IPS-NIHi7 (cell line): ENCODE measurements at regions not wholly inside any gene's neighbourhood (a gene's known extent, or its start where the extent isn't known, plus 50 kb on each side); places are given as distances from the start of the nearest gene placed in this dataset.

ENCODE experiments used
- DNase-seq: peaks from one replicate; pipeline ENCODE4 v3.0.0; 2012; ENCODE audit warnings: mixed read lengths; ENCODE audit errors: extremely low spot score

DNA sequence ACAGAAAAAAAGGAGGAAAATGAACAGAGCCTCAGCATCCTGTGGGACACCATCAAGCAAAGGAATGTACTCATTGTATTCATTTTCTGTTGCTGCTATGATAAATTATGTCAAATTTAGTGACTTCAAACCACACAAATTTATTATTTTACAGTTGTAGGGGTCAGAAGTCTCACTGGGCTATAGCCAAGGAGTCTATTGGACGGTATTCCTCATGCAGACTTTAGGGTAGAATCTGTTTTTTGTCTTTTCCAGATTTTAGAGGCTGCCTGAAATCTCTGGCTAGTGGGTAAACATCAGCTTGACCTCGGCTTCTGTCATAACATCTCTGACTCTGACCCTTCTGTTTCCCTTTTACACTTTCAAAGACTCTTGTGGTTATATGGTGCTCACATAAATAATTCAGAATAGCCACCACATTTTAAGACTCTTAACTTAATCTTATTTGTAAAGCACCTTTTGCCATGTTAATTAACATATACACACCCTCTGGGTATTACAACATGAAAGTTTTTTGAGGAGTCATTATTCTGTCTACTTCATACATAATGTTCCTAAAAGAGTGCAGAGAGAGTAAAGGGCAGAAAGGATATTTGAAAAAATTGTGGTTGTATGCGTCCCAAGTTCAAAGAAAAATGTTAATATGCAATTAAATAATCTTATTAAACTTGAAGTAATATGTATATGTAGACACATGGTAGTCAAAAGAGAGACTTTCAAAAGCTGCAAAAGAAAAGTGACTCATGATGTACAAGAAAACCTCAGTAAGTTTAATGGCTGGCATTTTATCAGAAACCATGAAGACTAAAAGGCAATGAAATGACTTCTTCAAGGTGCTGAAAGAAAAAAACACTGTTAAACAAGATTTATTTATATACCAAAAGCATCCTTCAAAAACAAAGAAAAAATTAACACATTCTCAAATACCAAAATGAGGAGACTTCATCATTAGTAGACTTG, 70.8 kb upstream of the MEOX2 start:
- DNase-seq: no peak

DNA sequence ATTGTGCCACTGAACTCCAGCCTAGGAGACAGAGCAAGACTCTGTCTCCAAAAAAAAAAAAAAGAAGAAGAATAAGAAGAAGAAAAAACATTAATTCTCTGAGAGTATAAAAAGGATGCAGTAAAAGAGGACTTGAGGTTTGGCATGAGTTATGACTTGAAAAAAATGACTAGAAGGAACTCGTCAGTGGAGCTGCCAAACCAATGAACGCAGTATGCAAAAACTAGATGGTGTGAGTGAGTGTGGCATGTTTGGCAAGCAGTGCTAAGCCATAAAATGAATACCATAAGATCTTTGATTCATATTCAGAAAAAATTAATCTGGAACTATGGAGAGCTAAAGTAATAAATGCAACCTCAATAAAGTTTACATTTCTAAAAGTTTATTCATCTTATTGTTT, 68.6 kb upstream of the MEOX2 start:
- no peak for DNase-seq

DNA sequence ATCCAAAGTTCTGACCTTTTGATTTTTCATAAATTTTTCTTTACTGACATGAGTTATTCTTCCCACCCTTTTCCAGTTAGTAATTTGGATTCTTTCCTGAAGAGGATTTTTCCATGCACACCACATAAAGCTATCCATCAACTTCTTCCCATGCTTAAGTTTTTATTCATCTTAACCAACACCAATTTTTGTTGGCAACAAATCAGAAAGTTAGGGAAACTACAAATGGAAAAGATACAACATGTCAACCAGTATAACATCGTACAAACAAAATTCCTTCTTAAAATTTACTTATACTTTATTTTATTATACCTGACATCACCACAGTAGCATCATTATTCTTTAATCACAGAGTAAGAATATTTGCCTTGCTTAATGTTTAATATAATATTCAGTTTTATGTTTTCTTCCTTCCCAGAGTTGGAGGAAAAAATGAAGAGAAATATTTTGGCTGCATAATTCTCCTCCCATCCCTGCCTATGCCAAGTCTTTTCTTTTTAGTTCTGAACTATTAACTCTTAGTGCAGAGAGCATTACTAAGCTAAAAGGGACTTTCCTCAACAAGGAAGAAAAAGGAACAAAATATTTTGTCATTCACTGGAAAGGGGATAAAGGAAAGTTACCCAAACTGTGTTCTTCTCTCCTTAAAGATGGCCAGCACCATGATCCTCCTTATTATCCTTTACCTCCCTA, 67.5 kb upstream of the MEOX2 start:
- no peak for DNase-seq

DNA sequence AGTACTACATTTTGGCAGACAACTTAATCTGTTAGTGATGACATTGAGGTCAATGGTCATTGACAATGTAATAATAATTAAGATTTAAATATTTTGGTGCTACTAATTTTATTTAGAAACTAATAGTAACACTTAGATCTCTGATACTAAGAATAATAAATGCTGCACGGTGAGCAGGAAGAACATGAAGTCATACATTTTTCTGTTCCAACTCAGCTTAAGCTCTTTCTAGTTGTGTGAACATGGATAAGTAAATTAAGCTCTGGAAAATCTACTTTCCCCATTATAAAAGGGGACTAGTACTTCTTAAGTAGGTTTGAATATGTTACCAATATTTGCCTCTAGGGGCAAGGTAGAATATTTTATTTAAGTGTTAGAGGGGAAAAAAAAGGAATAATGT, 65.9 kb upstream of the MEOX2 start:
- no peak for DNase-seq

DNA sequence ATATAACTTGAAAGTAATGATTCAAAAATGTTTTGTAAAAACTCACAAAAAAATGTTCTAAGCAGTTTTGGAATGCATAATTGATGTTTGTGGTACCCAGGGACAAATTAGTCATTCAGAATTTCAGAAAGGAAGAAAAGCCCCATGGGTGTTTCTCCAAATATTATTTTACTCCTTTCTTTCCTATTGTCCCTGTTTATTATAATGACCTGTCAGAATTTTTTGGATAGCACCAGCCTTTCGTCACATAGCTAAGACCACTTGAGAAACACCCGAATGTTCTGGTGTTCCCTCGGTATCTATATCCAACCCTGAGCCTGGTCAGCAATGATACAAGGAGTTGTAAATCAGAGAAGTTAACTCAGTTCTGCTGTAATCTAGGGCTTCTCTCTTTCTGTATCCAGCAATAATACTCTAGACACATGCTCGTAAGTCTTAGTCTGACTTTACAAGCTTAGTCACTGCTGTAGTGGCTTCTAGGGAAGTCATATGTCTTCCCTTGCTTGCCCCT, 64.8 kb upstream of the MEOX2 start:
- no peak for DNase-seq

DNA sequence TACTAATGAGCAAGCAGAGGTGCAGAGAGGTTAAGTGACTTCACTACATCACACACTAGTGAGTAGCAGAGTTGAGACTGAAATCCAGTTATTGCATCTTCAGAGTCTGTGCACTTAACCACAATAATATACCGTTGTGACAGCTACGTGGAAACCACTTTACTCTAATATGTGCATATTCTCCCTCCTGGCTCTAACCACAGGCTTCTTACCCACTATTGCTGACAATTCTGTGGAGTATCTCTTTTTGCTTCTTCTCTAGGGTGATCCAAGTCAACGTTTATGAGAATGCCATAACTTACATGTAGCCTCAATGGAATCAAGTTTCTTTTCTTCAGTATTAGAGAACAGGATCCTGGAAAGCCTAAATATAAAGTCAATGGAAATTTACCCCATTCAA, 64.2 kb upstream of the MEOX2 start:
- no peak for DNase-seq

DNA sequence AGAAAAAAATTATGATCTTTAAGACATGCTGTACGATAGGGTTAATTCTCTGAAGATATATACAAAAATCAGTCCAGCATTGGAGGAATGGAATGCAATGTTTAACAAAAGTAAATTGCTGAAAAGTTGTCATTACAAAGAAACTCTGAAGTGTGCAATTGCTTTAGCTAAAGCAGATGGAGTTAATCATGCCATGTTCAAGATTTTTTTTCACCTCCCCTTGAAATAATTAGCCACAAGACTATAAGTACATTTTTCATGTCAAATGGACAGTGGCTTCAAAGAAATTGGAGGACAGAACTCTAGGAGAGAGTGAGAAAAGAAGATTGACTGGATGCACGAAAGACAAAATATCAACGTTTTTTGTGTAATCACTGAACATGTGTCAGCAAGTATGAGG, 63.1 kb upstream of the MEOX2 start:
- no peak for DNase-seq

DNA sequence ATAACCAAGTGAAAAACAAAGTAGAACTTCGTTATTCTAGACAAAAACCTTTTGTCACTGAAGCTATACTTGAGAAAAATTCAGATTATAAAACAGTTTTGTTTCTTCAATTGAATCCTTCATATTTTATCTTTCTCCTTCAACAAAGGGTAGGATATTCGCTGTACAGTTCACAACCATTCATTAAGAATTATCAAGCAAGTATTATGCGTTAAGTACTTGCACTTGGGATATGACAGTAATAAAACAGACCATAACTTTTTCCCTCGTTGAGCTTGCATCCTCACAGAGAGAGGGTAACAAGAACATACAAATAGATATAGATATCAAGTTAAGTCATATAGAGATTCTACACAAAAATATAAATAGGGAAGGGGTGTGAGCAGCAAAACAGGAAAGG, 61.2 kb upstream of the MEOX2 start:
- no peak for DNase-seq

DNA sequence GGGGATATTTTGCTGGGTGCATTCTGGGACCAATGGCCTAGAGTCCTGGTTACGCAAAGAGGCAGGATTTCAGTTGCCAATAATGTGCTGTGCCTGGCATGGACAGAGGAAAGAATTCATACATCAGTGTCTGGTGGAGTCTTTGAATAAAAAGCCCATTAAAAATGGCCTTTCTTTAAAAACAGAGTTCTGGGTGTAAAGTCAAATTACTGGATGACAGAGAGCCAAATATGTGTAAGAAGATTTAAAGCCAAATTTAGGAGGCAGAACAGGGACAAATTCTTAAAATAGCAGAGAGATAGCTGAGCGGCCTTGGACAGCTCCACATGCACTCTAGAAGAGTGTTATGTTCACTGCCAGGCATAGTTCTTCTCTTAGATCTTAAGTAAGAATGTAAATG, 60.8 kb upstream of the MEOX2 start:
- DNase-seq: no peak

DNA sequence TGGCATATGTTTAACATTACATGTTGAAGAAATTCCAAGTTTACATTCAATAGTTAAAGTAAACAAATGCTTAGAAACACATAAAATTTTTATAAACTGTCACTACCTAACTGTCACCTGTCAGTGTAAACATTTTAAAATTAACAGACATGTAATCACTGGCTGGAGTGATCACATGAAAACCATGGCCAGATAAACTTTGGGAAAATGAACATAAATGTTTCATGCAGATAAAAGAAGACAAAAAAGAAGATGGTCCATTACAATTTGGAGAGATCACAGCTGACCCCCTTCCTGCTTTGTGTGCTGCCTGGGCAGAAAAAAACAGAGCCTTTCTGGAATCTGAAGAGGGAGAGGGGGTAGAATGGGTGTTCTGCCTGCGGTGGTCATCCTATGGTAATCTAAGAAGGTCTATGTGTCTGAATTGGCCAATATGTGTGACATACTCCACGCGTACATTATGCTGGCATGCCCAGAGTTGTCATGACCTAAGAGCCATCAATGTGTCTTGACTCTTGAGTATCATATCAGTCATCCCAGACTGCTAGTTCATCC, 57.5 kb upstream of the MEOX2 start:
- no peak for DNase-seq

DNA sequence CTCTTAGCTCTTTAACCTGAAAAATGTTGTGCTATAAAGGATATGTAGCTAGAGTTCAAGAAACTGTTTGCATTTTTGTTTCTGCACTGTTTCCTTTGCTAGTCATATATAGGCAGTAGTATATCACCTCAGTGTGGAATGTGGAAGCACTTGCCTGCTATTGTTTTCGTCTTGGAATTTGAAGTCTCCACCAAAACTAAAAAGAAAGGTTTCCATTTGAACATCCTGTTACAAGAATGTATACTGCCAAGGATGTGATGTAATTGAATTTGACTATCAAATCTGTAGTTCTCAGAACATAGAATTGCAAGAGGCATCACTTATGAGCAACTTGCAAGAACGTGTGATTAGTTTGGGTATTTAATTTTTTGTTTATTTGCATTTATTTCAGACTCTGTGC, 51.1 kb upstream of the MEOX2 start:
- no peak for DNase-seq
